GM19023 (cell line): ENCODE measurements at regions not wholly inside any gene's neighbourhood (a gene's known extent, or its start where the extent isn't known, plus 50 kb on each side); places are given as distances from the start of the nearest gene placed in this dataset.

Source experiments
- ATAC-seq: cut with Tn5 transposase; IDR thresholded peaks from one replicate; pipeline ENCODE4 v1.9.1; 2021; ENCODE audit warnings: mild to moderate bottlenecking, moderate library complexity; ENCODE audit not compliant: unreplicated experiment

- ATAC-seq = no peak
Observed at GRCh38 chr3:34008836-34009809, 210.7 kb downstream of the PDCD6IP start.

DNA sequence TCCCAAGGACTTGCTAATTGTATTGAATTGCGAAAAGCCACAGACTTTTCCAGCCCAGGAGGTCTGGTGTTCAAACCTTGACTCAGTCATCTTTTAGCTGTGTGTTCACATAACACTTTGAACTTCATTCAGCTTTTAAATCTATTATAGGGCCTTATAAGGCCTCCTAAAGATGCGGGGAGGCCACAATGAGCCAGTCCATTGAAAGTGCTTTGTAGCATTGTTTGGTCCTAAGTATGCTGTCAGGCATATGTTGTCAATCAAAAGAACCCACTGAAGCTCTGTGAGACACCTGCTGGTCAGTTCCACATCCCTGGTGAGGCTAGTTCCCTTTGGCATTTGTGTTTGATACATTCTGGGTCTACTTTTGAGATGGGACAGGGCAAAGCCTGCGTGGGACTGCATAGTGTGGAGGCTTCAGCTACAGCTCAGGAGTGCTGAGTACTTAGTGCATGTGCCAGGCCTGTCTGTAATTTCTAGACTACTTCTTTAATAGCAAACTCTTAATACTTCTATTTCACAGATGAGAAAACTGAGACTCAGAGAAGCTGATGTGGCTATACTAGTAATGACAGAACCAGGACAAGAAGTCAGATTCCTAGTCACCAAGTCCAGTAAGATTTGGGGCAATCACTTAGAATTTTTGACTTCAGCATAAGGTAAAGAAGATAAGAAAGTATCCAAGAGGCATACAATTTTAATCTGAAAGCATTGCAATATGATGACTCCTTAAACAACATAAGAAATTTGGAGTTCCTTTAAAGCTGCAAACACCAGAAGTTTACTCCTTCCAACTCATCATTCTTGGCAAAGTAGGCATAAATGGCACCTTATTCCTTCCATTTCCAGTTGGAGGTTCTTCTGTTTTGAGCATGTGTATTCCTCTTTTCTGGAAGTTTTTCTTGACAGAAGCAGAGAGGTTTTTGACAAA is 213.0 kb downstream of the PDCD6IP start:
- ATAC-seq = no peak

- ATAC-seq = no peak
Observed at GRCh38 chr3:34012102-34012461, 213.7 kb downstream of the PDCD6IP start.

GRCh38 chr3:34013818-34014570 is 215.6 kb downstream of the PDCD6IP start:
- ATAC-seq = no peak

GRCh38 chr3:34015204-34016142 is 217.0 kb downstream of the PDCD6IP start:
- ATAC-seq = no peak

DNA sequence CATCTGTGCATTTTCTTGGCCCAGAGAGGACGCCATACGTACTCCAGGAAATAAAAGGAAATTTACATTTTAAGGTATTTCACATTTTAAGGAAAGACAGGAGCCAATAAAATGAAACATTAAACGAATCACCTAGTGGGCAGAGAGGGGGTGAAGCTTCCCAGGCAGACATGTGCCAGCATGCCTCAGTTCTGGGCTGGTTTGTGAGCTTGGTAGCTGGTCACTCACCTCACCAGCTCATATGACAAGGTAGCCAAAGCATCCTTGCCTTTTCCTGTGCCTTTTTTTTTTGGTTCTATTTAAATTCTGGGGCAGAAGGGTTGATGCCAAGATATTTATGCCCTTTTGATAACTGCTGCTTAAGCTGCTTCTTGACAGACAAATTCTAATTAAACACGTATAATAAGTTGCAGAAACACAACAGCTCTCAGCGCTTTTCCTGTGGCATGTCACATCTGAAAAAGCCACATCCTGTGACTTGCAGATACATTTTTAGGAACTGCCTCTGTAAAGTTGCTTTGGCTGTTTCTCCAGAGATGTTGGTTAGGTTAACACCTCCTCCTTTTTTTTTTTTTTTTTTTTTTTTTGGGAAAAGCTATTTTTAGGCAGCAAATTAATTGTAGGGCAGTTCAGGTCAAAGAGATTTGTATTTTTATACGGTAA is 218.6 kb downstream of the PDCD6IP start:
- no peak for ATAC-seq

GRCh38 chr3:34017757-34018156 is 219.3 kb downstream of the PDCD6IP start:
- ATAC-seq = no peak

- no peak for ATAC-seq
Observed at GRCh38 chr3:34019158-34019557, 220.7 kb downstream of the PDCD6IP start.

DNA sequence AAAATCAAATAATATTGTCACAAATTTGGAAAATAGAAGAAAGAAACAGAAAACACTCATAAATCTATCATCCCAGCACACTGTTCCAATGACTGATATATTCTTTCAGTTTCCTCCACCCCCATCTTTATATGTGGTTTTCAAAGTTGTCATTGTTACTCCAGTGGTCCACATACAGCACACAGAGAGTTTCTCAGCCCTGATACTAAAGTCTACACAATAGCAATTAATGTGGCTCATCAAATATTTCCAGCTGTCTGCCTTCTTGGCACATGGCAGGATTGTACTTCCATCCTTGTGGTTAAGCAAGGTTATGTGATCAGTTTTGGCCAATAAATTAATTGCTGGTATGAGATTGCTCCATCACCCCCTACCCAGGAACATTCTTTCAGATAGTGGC is 221.7 kb downstream of the PDCD6IP start:
- no peak for ATAC-seq

GRCh38 chr3:34020726-34021680 is 222.6 kb downstream of the PDCD6IP start:
- ATAC-seq = no peak

DNA sequence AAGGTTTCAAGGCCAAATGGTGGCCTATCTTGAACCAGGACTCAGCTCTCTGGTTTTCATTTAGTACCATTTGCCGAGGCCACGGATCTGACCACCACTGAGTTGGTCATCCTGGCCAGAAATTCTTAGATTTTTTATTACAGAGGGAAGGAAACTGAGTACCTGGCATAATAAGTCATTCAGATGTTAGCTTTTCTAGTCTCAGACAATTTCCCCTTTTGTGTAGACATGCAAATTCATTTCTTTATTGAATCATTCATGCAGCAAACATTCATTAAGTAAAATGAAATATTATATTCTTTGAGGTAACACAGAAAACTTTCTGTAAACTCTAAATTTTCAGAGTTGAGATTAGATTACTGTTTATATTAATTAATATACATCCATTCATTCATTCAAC is 223.7 kb downstream of the PDCD6IP start:
- ATAC-seq = no peak

- ATAC-seq = no peak
Observed at GRCh38 chr3:34024447-34025240, 226.2 kb downstream of the PDCD6IP start.

- no peak for ATAC-seq
Observed at GRCh38 chr3:34033839-34034238, 235.4 kb downstream of the PDCD6IP start.

GRCh38 chr3:34034840-34035239 is 236.4 kb downstream of the PDCD6IP start:
- ATAC-seq = no peak

GRCh38 chr3:34035775-34036174 is 237.3 kb downstream of the PDCD6IP start:
- ATAC-seq = no peak

- no peak for ATAC-seq
Observed at GRCh38 chr3:34037260-34037659, 238.8 kb downstream of the PDCD6IP start.

DNA sequence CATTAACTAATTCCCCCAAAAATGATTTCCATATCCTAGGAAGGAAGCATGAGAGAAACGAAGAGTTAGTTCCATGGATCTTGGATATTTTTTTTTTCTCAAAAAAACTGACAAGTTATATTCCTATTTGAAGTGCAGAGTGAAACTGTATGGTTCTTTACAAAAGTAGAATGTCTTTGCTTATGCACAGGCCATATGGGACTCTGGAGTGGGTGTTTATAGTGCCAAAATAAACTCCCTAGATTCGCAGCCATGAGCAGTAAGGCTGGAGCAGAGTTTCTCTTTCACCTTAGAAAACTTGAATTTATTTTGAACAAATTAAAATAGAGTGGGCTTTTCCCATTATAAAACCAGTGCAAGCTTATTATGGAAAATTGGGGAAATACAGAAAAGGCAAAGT is 239.7 kb downstream of the PDCD6IP start:
- no peak for ATAC-seq
